HG02759 (cell line): ENCODE measurements at regions not wholly inside any gene's neighbourhood (a gene's known extent, or its start where the extent isn't known, plus 50 kb on each side); places are given as distances from the start of the nearest gene placed in this dataset.

ENCODE experiments used
- ATAC-seq: cut with Tn5 transposase; IDR thresholded peaks from one replicate; pipeline ENCODE4 v1.9.1; 2021; ENCODE audit warnings: mild to moderate bottlenecking, moderate library complexity; ENCODE audit not compliant: unreplicated experiment

GRCh38 chr2:129061069-129061768 is 742.6 kb upstream of the HS6ST1 start:
- ATAC-seq = no peak

GRCh38 chr2:129061769-129062121 is 743.1 kb upstream of the HS6ST1 start:
- no peak for ATAC-seq

DNA sequence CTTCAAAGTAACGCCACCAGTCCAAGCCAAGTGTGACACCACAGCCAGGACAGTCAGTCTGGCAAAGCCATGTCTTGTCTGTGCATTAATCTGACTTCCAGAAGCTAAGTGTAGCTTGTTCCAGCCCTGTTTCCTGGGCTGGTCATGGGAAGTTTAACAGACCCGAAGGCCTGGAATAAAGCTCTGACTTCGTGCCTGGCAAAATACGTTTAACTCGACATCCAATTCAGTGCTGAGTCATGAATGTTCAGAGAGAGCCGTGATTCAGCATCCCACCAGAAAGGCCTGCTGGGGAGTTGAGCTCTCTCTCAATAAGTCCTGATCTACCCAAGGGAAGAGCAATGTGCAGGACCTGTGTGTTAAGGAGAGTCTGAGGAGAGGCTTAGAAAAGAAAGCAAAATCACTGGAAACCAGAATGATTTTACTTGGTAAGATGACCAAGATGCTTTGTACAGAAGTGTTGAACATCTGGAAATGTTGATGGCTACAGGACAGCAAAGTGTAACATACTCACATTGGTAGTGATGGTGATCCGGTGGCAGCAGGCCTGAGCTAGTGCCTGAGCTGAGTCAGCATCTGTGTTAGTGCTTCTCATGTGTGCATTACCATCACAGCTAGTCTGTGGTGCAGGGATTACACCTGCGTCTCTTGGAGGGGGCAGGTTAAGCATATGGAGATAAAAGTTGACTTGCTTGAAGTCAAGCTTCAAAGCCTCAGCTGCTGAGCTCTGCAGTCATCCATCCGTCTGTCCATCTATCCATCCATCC is 743.7 kb upstream of the HS6ST1 start:
- ATAC-seq = no peak

GRCh38 chr2:129067070-129067469 is 748.4 kb upstream of the HS6ST1 start:
- no peak for ATAC-seq

GRCh38 chr2:129067953-129068352 is 749.3 kb upstream of the HS6ST1 start:
- no peak for ATAC-seq

- no peak for ATAC-seq
These were observed 749.9 kb upstream of the HS6ST1 start for GRCh38 chr2:129068543-129068942.

- no peak for ATAC-seq
These were observed 751.4 kb upstream of the HS6ST1 start for GRCh38 chr2:129069875-129070594.

DNA sequence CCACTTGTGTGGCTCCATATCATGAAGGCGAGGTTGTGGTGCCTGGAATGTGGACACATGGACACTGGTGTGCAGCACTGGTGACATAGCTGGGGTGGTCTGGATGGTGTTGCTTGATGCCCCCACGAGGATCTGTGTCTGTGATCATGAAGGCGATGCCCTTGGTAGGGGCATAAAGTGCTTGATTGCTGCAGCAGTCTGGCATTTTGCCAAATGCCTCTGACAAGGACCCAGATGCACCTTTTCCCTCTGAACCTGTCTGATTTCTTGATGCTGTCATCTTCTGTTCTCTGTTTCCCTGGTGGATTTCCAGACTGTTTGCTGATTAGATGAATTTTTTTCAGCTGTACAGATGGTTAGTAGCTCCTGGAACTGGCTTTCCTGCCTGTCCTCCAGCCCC is 752.0 kb upstream of the HS6ST1 start:
- ATAC-seq = no peak

GRCh38 chr2:129071531-129071930 is 752.9 kb upstream of the HS6ST1 start:
- no peak for ATAC-seq

- ATAC-seq = no peak
These were observed 755.7 kb upstream of the HS6ST1 start for GRCh38 chr2:129074298-129074920.

GRCh38 chr2:129078548-129078947 is 759.9 kb upstream of the HS6ST1 start:
- no peak for ATAC-seq

- ATAC-seq = no peak
These were observed 762.2 kb upstream of the HS6ST1 start for GRCh38 chr2:129080715-129081476.

- no peak for ATAC-seq
These were observed 766.7 kb upstream of the HS6ST1 start for GRCh38 chr2:129085386-129085785.

GRCh38 chr2:129087133-129087813 is 768.6 kb upstream of the HS6ST1 start:
- ATAC-seq = no peak

DNA sequence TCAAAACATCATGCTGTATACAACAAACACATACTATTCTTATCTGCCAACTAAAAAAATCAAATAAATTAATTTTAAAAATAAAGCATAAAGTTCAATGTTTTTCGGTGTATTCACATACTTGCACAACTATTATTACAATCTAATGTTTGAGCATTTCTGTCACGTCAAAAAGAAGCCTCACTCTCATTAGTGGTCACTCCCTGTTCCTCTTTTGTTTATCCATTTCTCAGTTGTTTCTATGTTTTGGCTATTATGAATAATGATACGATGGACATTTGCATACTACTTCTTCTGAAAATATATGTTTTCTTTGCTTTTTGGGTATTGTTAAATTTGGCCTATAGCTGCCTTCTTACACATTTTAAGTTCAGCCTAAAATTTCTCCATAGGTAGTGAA is 773.0 kb upstream of the HS6ST1 start:
- ATAC-seq = no peak

DNA sequence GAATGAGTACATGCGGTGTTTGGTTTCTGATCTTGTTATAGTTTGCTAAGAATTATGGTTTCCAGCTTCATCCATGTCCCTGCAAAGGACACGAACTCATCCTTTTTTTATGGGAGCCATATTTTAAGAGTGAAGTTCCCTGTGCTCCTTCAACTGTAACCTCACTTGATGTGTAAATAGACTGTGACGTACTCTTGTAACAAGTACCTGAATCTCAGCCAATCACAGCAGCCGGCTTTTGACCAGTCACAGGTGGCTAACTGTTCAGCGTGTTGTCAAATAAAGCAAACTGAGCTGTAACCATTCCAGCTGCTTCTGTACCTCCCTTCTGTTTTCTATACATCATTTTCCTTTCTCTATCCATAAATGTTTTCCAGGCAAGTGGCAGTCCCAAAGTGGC is 774.3 kb upstream of the HS6ST1 start:
- ATAC-seq = no peak

DNA sequence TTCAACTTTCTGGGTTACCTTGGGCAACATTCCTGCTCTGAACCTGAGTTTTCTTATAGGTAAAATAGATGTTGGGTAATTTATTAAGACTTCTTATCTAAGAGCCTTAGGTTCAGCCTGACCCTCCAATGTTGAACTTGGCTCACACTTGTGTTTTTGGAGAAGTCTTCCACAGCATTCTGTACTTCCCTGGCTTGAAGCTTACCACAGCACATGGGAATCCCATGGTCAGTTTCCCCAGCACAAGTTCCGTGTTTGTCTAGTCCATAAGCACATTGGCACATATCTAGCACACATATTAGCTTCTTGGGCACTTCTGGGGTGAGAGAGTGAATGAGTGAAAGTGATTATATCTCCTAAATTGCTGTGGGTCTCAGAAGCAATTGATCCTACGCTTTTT is 782.5 kb upstream of the HS6ST1 start:
- ATAC-seq = no peak

GRCh38 chr2:129103936-129104878 is 785.5 kb upstream of the HS6ST1 start:
- no peak for ATAC-seq

DNA sequence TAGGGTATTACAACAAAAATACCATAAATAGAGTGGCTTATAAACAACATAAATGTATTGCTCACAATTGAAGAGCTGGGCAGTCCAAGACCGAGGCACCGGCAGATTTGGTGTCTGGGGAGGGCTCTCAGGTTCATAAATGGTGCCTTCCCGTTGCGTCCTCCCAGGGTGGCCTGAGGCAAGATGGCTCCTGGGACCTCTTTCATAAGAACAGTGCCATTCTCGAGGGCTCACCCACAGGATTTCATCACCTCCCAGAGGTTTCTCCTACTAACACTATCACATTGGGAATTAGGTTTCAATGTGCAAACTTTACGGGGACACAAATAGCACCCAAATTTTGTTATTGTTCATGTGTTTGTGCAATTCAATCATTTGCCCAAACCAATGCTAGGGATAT is 793.5 kb upstream of the HS6ST1 start:
- ATAC-seq = no peak
